Osteoblast (primary cell): ENCODE measurements at regions not wholly inside any gene's neighbourhood (a gene's known extent, or its start where the extent isn't known, plus 50 kb on each side); places are given as distances from the start of the nearest gene placed in this dataset.

Source experiments
- DNase-seq: peaks from one replicate; pipeline ENCODE4 v3.0.0; 2011; ENCODE audit warnings: low spot score, mixed read lengths; ENCODE audit not compliant: insufficient read length; ENCODE audit errors: missing footprints
- H2AFZ ChIP-seq: 2 replicates; pipeline ENCODE4 v1.6.0; 2011; ENCODE audit warnings: mild to moderate bottlenecking, low read length
- H3K27ac ChIP-seq: 2 replicates; pipeline ENCODE4 v1.5.1; 2011; ENCODE audit warnings: mild to moderate bottlenecking, low read depth, low read length, moderate library complexity
- H3K27me3 ChIP-seq: 2 replicates; pipeline ENCODE4 v1.6.0; 2012; ENCODE audit warnings: mild to moderate bottlenecking, control low read depth, inconsistent platforms, low read length, moderate library complexity; ENCODE audit not compliant: insufficient read depth
- H3K36me3 ChIP-seq: 2 replicates; pipeline ENCODE4 v1.5.1; 2011; ENCODE audit warnings: mild to moderate bottlenecking, low read length, control low read depth, moderate library complexity; ENCODE audit not compliant: insufficient read depth
- H3K4me1 ChIP-seq: 2 replicates; pipeline ENCODE4 v1.5.1; 2011; ENCODE audit warnings: mild to moderate bottlenecking, low read length, control low read depth, moderate library complexity; ENCODE audit not compliant: insufficient read depth
- H3K4me2 ChIP-seq: 2 replicates; pipeline ENCODE4 v1.6.0; 2011; ENCODE audit warnings: mild to moderate bottlenecking, low read length; ENCODE audit not compliant: insufficient read depth
- H3K4me3 ChIP-seq: fragments of 200-600 bp; sonication (generic); 3 replicates; pipeline ENCODE4 v1.5.1; 2012; ENCODE audit warnings: mild to moderate bottlenecking, low read length, inconsistent platforms; ENCODE audit not compliant: insufficient read depth
- H3K79me2 ChIP-seq: 2 replicates; pipeline ENCODE4 v1.6.0; 2012; ENCODE audit warnings: mild to moderate bottlenecking, low read length, control low read depth, inconsistent platforms; ENCODE audit not compliant: insufficient read depth
- H3K9me3 ChIP-seq: 2 replicates; pipeline ENCODE4 v1.5.1; 2011; ENCODE audit warnings: low read depth, low read length, control low read depth
- H4K20me1 ChIP-seq: 2 replicates; pipeline ENCODE4 v1.6.0; 2012; ENCODE audit warnings: mild to moderate bottlenecking, low read length, control low read depth; ENCODE audit not compliant: insufficient read depth
- CTCF ChIP-seq: IDR thresholded peaks from 2 replicates; pipeline ENCODE4 v1.5.1; 2011; ENCODE audit warnings: mild to moderate bottlenecking, low read depth, low read length, moderate library complexity; ENCODE audit errors: extremely low read depth

- no peak overlapping the region for H3K27ac ChIP-seq
- TF ChIP-seq CTCF = no peak
- no peak overlapping the region for H2AFZ ChIP-seq
- no peaks in the 10 kb centered on the region for H3K36me3 ChIP-seq
- DNase-seq = no peak
- no peaks in the 10 kb centered on the region for H3K4me1 ChIP-seq
- H3K9me3 ChIP-seq = no peaks in the 10 kb centered on the region
- no peak overlapping the region for H3K4me2 ChIP-seq
- no peaks in the 10 kb centered on the region for H3K27me3 ChIP-seq
- H3K79me2 ChIP-seq = no peaks in the 10 kb centered on the region
- H4K20me1 ChIP-seq = no peaks in the 10 kb centered on the region
- H3K4me3 ChIP-seq = no peak overlapping the region
These were observed 89.1 kb downstream of the ETAA1 start for GRCh38 chr2:67486041-67486796.

- Histone ChIP-seq H3K4me1 (no peaks in the 10 kb centered on the region), H3K9me3 (no peaks in the 10 kb centered on the region), H3K4me3 (no peak overlapping the region), H2AFZ (no peak overlapping the region), H3K4me2 (no peak overlapping the region), H3K27me3 (no peaks in the 10 kb centered on the region), H3K27ac (no peak overlapping the region), H3K79me2 (no peaks in the 10 kb centered on the region), H4K20me1 (no peaks in the 10 kb centered on the region), H3K36me3 (no peaks in the 10 kb centered on the region)
- DNase-seq = no peak
- no peak for TF ChIP-seq CTCF
These were observed 90.9 kb downstream of the ETAA1 start for GRCh38 chr2:67487993-67488392.

GRCh38 chr2:67489396-67489795 is 92.3 kb downstream of the ETAA1 start:
- H2AFZ ChIP-seq = no peak overlapping the region
- DNase-seq = no peak

More at GRCh38 chr2:67489396-67489795, 92.3 kb downstream of the ETAA1 start:
- H3K9me3 ChIP-seq = no peaks in the 10 kb centered on the region
- H3K4me1 ChIP-seq = no peaks in the 10 kb centered on the region
- no peaks in the 10 kb centered on the region for H4K20me1 ChIP-seq
- no peaks in the 10 kb centered on the region for H3K27me3 ChIP-seq
- H3K4me2 ChIP-seq = no peak overlapping the region
- H3K4me3 ChIP-seq = no peak overlapping the region
- no peaks in the 10 kb centered on the region for H3K36me3 ChIP-seq
- H3K27ac ChIP-seq = no peak overlapping the region
- no peaks in the 10 kb centered on the region for H3K79me2 ChIP-seq
- no peak for TF ChIP-seq CTCF
